Dermis blood vessel endothelial cell (primary cell): ENCODE measurements at regions not wholly inside any gene's neighbourhood (a gene's known extent, or its start where the extent isn't known, plus 50 kb on each side); places are given as distances from the start of the nearest gene placed in this dataset.
A peak's percentile ranks its signal among the peaks of the same experiment; 100 is the strongest.

Experiments used
- DNase-seq: peaks from one replicate; pipeline ENCODE4 v3.0.0; 2010

GRCh38 chr7:41336981-41337380, 365.9 kb downstream of the INHBA start:
- DNase-seq, result no peak

GRCh38 chr7:41336455-41336952, 366.4 kb downstream of the INHBA start:
- no peak for DNase-seq

DNA sequence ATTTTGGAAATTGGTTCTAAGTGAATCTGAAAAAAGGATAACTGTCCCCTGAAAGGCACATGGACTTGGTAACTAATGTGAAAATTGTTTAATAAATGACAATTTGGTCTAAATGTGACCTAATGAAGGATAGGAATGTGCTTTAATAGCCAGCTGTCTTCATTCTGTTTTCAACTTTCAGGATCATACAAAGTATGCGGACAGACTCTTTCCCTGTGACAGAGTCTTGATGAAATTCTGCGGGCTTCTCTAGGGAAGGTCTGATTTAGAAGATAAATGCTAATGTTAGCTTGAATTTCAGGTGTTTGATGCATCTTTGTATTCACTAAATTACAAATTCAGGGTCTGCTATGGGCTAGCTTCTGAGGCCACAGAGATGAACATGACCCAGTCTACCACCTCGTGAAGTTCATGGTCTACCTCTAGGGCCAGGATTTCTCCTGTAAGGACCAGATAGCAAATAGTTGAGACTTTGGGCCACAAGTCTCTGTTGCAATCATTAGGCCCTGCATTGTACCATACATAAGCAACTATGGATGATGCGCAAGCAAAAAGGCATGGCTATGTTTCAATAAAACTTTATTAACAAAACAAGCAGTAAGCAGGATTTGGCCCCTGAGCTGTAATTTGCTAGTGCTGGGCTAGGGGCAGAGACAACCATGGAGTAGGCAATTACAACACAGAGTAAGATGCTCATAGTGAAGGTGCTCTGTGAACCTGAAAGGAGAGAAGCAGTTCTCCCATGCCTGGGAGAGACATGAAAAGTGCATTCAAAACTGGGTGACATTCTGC, 368.6 kb downstream of the INHBA start:
- no peak for DNase-seq

- no peak for DNase-seq
Observed at GRCh38 chr7:41333511-41333910, 369.4 kb downstream of the INHBA start.

GRCh38 chr7:41331194-41331593, 371.7 kb downstream of the INHBA start:
- DNase-seq, result no peak

DNA sequence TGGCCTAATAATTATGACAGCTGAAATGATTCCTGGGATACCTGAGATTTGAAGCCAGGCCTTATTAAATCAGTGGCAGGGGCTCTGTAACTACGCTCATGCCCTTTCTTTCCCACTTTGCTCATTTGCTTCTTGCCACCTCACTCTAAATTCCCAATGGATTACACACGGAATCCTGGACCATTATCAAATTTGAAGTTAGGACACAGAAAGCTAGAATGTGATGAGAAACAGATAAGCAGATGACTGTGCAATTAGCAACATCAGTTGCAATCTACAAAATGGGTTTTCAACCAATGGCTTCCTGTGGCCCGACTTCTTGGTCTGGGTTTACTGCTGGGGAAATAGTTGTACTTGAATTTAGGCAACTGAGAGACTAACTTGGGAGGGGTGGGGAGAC, 374.3 kb downstream of the INHBA start:
- no peak for DNase-seq

DNA sequence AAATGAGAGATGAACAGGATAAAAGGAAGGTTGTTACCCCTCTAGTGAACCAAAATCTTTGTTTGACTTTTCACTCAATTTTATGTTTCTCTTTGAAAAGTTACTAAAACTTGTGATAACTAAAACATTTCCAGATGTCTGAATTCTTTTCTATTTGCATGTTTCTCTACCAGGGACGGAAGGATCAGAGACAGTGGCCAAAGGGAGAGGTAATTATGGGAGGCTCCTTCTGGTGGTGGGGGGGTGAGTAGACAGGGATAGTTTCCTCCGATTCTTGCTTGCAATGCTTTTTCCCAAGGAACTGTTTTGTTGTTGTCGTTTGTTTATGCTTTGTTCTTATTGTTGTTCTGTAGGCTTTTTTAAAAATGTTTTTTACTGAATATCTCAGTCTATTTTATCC, 374.8 kb downstream of the INHBA start:
- no peak for DNase-seq

GRCh38 chr7:41326616-41327015, 376.3 kb downstream of the INHBA start:
- no peak for DNase-seq

GRCh38 chr7:41323806-41324205, 379.1 kb downstream of the INHBA start:
- no peak for DNase-seq

DNA sequence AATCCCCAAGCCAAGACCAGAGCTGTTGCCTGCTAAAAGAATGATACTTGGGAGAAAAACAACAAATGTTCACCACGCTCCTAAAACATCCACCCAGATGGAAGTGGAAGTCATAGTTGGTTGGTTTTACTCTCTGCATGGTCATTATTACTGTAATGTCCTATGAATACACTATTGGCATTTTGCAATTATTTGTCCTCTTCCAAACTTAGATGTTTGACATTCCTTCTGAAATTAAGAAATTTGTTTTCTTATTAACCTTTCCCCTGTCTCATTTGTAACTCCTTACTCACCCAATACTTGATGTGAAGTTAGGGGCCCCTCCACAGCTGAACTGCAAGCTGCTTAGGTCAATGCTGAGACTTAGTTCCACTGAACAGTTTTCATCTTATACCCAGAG, 383.3 kb downstream of the INHBA start:
- DNase-seq, result no peak

DNA sequence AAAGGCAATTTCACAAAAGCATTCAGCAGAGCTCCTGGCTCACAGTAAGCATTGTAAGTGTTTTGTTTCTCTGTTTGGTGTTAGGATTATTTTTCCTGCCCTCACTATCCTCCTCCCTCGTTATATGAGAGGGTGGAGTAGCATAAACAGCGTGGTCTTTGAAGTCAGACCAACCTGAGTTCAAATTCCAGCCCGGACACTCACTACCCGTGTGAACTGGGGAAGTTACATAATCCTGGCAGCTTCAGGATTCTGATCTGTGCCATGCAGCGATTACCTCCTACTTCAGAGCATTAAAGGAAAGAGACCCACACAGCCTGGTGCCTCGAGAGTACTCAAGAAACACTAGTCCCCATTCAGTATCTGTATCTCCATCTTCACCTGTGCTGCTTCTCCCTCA, 386.5 kb downstream of the INHBA start:
- DNase-seq, result no peak

DNA sequence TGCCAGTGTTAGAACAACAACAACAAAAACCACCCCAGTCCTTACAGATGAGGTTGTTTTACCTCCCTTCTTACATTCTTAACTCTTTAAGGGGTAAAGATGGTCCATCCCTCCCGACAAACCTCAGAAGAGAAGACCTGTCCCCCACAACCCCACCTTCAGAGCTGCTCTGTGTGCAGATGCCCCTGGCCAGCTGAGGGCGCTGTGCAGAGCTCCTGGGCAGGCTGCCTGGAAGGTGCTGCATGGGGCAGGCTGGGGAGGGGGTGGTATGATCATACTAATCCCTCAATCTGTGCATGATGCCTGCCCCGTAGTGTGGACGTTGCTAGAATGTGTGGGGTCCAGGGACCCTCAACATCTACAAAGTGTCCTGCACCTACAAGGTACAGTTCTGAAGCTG, 387.1 kb downstream of the INHBA start:
- peak; percentile 8 for DNase-seq

DNA sequence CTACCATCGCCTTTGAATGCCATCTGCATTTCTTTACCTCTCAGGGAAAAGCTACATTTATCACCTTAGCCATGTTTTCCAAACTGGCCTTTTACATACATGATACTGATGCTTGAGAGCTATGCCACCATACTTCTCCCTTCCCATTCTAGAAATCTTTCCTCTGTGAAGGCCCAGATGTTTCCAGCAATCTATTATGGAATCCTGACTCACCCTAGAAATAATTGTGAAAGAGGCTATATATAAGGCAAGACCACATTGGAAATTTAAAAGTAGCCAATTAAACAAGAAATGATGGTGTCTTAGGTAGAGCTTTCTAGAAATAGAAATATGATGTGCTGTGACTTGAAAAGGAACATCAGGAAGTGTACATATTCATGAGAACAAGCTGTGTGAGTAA, 389.7 kb downstream of the INHBA start:
- no peak for DNase-seq

- DNase-seq, result no peak
Observed at GRCh38 chr7:41312235-41312634, 390.7 kb downstream of the INHBA start.

DNA sequence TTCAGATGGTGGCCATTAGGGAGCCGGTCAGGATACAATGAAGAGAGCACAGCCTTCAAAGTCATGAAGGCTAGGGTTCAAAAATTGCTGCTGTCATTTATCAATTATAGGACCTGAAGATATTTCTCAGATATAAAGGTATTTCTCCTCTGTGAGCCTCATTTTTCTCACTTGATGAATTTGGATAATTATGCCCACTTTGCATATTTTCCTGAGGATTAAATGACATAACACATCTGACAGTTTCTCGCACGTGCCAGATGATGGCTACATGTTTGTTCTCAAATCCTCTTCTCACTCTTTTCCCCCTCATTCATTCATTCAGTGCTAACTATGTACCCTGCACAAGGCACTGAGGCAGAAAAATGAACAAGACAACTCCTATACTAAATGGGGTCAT, 391.6 kb downstream of the INHBA start:
- DNase-seq, result no peak

GRCh38 chr7:41306486-41306885, 396.4 kb downstream of the INHBA start:
- DNase-seq, result no peak

- DNase-seq, result no peak
Observed at GRCh38 chr7:41305001-41305400, 397.9 kb downstream of the INHBA start.

DNA sequence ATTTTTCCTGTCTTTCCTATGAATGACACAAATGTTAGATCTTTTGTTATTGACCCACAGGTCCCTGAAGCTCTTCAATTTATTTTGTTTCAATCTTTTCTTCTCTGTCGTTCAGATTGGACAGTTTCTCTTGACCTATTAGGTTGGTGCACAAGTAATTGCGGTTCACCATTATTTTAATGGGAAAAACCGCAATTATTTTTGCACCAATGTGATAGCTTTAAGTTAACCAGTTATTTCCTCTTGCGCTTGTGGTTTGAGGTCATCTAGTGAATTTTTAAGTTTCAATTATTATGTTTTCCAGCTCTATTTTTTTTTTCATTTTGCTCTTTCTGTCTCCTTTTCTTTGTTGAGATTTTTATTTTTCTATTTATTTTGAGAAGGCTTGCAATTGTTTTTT, 399.2 kb downstream of the INHBA start:
- DNase-seq, result no peak

DNA sequence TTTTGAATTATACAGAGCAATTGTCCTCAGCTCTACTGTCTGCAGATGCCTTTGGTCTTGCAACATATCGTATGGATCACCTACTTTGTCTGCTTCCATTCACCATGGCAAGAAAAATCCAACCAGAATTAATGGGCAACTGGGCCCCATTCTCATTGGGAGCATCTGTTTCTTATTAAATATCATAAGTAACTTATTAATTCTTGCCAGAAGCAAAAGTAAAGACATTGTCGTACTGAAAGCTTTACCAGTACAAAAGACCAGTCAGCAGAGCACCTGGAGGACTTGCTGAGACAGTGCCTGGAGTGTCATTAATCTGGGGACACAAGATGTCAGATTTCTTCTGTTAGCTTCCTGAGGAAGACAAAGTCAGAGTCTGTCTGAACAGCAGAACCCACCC, 404.5 kb downstream of the INHBA start:
- DNase-seq, result no peak

- no peak for DNase-seq
Observed at GRCh38 chr7:41297166-41297565, 405.7 kb downstream of the INHBA start.

- DNase-seq, result no peak
Observed at GRCh38 chr7:41295455-41295815, 407.5 kb downstream of the INHBA start.

DNA sequence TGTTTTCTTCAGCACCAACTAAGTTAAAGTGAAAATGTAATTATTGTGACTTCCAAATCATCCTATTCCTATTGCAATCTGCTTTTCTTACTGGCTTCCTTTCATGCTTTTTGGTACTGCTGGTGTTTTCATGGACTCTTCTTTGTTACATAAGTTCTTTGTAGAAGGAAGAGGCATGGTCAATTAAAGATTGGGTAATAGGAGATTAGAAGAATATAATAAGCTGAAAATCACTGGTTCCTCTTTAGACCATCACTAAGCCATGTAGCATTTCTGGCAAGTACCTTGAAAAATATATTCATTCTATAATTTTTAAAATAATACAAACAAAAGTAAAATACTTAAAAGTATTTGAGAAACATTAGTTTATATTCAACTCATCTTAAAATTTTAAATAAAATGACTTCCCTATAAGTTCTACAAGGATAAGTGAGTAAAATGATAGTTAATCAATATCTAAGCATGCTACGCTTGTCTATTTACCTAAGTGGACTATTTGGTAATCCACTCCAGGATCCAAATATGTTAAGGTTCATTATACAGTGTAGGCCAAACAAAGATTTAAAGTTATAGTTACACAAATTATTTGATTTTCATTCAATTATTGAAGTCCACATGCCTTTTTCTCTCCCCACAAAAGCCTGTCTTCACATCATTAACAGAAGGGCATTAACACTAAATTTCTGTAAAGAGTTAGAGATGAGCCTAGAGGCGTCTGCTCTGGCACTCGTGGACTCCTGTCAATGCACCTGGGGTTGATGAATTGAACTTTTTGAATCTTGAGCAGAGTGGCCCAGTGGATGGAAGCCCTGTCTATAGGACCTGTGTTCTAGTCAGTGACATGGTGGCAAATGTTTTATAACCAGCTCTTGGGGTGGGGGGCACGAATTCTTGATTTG, 408.1 kb downstream of the INHBA start:
- DNase-seq, result no peak

DNA sequence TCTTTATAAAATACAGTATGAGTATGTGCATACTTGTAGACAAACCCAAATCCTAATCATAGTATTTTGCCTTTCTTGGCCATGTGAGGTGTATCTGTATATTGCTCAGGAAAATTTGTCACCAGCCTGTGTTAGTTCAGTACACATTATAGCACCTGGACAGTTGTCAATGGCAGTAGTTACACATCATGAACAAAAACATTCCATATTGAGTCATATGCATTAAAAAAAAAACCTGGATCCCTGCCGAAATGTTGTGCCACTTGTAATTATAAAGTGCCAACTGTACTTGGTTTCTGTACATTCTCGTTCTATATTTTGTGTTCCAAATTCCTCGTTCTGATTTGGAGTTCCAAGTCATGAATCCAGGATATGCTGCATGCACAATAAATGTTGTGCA, 410.4 kb downstream of the INHBA start:
- peak; percentile 4 for DNase-seq
